ENCODE measurements at regions not wholly inside any gene's neighbourhood (a gene's known extent, or its start where the extent isn't known, plus 50 kb on each side); places are given as distances from the start of the nearest gene placed in this dataset.

- DNase-seq: no peak
- Histone ChIP-seq H3K9me3 (no peaks in the 10 kb centered on the region), H3K27me3 (no peaks in the 10 kb centered on the region)
Measured at GRCh38 chr3:178056868-178057267, 479.4 kb upstream of the KCNMB2 start.

GRCh38 chr3:178058629-178059028 lies 477.6 kb upstream of the KCNMB2 start:
- no peaks in the 10 kb centered on the region for H3K27me3 ChIP-seq
- no peaks in the 10 kb centered on the region for H3K9me3 ChIP-seq
- H3K36me3 ChIP-seq: no peaks in the 10 kb centered on the region
- DNase-seq: no peak
- no peak overlapping the region for H3K4me3 ChIP-seq (ENCODE audit: low read depth, low read length)
- H3K4me1 ChIP-seq: peaks cover 6% of the 10 kb centered on the region; the same call in 1 of the 2 replicates
- TF ChIP-seq CTCF (IDR thresholded peaks at IDR 0.05; ENCODE audit: low read depth, low read length): no peak

More at GRCh38 chr3:178056868-178057267, 479.4 kb upstream of the KCNMB2 start:
- no peaks in the 10 kb centered on the region for H3K36me3 ChIP-seq
- H3K4me3 ChIP-seq (ENCODE audit: low read depth, low read length): no peak overlapping the region
- H3K4me1 ChIP-seq: peaks cover 6% of the 10 kb centered on the region; the same call in 1 of the 2 replicates
- no peak for TF ChIP-seq CTCF (IDR thresholded peaks at IDR 0.05; ENCODE audit: low read depth, low read length)

- no peaks in the 10 kb centered on the region for H3K9me3 ChIP-seq
- no peak for DNase-seq
- H3K27me3 ChIP-seq: no peaks in the 10 kb centered on the region
- H3K4me1 ChIP-seq: peaks cover 6% of the 10 kb centered on the region; the same call in 1 of the 2 replicates
- H3K36me3 ChIP-seq: no peaks in the 10 kb centered on the region
- H3K4me3 ChIP-seq (ENCODE audit: low read depth, low read length): no peak overlapping the region
- TF ChIP-seq CTCF (IDR thresholded peaks at IDR 0.05; ENCODE audit: low read depth, low read length): no peak
Measured at GRCh38 chr3:178059119-178059518, 477.1 kb upstream of the KCNMB2 start.

- Histone ChIP-seq H3K27me3 (no peaks in the 10 kb centered on the region), H3K9me3 (no peaks in the 10 kb centered on the region), H3K4me1 (peaks cover 6% of the 10 kb centered on the region; the same call in 1 of the 2 replicates), H3K36me3 (no peaks in the 10 kb centered on the region), H3K4me3 (ENCODE audit: low read depth, low read length) (no peak overlapping the region)
- DNase-seq: no peak
- no peak for TF ChIP-seq CTCF (IDR thresholded peaks at IDR 0.05; ENCODE audit: low read depth, low read length)
Measured at GRCh38 chr3:178059836-178060235, 476.4 kb upstream of the KCNMB2 start.

GRCh38 chr3:178060407-178060806 lies 475.8 kb upstream of the KCNMB2 start:
- Histone ChIP-seq H3K9me3 (no peaks in the 10 kb centered on the region), H3K4me1 (peaks cover 6% of the 10 kb centered on the region; the same call in 1 of the 2 replicates), H3K27me3 (no peaks in the 10 kb centered on the region), H3K4me3 (ENCODE audit: low read depth, low read length) (no peak overlapping the region), H3K36me3 (no peaks in the 10 kb centered on the region)
- DNase-seq: no peak
- no peak for TF ChIP-seq CTCF (IDR thresholded peaks at IDR 0.05; ENCODE audit: low read depth, low read length)

- no peak for TF ChIP-seq CTCF (IDR thresholded peaks at IDR 0.05; ENCODE audit: low read depth, low read length)
- Histone ChIP-seq H3K36me3 (no peaks in the 10 kb centered on the region), H3K4me3 (ENCODE audit: low read depth, low read length) (no peak overlapping the region), H3K9me3 (no peaks in the 10 kb centered on the region), H3K4me1 (peaks cover 5% of the 10 kb centered on the region; the same call in 1 of the 2 replicates), H3K27me3 (no peaks in the 10 kb centered on the region)
- DNase-seq: no peak
Measured at GRCh38 chr3:178062126-178062525, 474.1 kb upstream of the KCNMB2 start.

Measured in BE2C (cell line).